SH-SY5Y (cell line): ENCODE measurements at regions not wholly inside any gene's neighbourhood (a gene's known extent, or its start where the extent isn't known, plus 50 kb on each side); places are given as distances from the start of the nearest gene placed in this dataset.

Experiments
- GATA2 ChIP-seq: IDR thresholded peaks from 2 replicates; pipeline ENCODE4 v1.6.1; 2011; ENCODE audit warnings: mild to moderate bottlenecking, low read depth, low read length
- GATA3 ChIP-seq: IDR thresholded peaks from 2 replicates; pipeline ENCODE4 v1.6.1; 2011; ENCODE audit warnings: low read depth, mild to moderate bottlenecking, low read length, moderate library complexity

- TF ChIP-seq GATA2, result no peak
- TF ChIP-seq GATA3, result no peak
Observed at GRCh38 chr10:78533776-78534175, 500.1 kb downstream of the RPS24 start.
